DMS79 treated with DMSO at 0.1 percent for 48 hours (cell line): ENCODE measurements at regions not wholly inside any gene's neighbourhood (a gene's known extent, or its start where the extent isn't known, plus 50 kb on each side); places are given as distances from the start of the nearest gene placed in this dataset.
"Not testable (repeated sequence)": the region's sequence is repeated elsewhere in the genome, so short reads cannot be mapped to it uniquely, and the experiment has no call there.

Experiments
- DNase-seq: peaks from one replicate; lab custom pipeline; 2025; lab: John Stamatoyannopoulos, UW

DNA sequence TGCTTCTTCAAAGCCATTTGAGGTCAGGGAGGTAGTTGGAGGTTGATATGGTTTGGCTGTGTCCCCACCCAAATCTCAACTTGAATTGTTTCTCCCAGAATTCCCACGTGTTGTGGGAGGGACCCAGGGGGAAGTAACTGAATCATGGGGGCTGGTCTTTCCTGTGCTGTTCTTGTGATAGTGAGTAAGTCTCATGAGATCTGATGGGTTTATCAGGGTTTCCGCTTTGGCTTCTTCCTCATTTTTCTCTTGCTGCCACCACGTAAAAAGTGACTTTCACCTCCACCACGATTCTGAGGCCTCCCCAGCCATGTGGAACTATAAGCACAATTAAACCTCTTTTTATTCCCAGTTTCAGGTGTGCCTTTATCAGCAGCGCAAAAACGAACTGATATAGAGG, 62.5 kb upstream of the NFE2L3 start:
- not testable (repeated sequence) for DNase-seq

DNA sequence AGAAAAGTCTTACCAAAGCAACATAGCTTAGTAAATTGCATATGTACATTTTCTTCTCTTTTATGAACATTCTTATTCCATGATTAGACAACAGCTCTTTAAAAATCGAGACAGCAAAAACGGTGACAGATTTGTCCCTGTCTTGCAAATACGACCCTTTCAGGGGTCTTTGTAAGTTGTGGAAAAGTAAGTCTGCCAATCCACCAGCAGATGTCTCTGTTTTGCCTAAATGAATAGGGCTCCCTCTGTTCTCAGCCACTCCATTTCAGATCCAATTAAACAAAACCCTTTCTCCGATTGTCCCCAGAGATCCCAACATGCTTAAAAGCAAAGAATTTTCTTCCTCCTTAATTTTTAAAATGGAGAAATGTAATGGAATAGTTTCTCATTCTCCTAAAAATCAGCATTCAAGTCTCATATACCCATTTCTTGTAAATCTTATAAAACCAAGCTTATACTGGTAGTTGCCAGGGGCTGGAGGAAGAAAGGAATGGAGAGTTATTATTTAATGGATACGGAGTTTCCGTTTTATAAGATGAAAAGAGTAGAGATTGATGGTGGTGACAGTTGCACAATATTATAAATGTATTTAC, 61.0 kb upstream of the NFE2L3 start:
- peak; percentile 87 for DNase-seq

GRCh38 chr7:26091933-26092332, 60.1 kb upstream of the NFE2L3 start:
- peak; percentile 46 for DNase-seq

- DNase-seq = no peak
Observed at GRCh38 chr7:26093023-26093422, 59.0 kb upstream of the NFE2L3 start.

- no peak for DNase-seq
Observed at GRCh38 chr7:26096136-26096535, 55.9 kb upstream of the NFE2L3 start.

DNA sequence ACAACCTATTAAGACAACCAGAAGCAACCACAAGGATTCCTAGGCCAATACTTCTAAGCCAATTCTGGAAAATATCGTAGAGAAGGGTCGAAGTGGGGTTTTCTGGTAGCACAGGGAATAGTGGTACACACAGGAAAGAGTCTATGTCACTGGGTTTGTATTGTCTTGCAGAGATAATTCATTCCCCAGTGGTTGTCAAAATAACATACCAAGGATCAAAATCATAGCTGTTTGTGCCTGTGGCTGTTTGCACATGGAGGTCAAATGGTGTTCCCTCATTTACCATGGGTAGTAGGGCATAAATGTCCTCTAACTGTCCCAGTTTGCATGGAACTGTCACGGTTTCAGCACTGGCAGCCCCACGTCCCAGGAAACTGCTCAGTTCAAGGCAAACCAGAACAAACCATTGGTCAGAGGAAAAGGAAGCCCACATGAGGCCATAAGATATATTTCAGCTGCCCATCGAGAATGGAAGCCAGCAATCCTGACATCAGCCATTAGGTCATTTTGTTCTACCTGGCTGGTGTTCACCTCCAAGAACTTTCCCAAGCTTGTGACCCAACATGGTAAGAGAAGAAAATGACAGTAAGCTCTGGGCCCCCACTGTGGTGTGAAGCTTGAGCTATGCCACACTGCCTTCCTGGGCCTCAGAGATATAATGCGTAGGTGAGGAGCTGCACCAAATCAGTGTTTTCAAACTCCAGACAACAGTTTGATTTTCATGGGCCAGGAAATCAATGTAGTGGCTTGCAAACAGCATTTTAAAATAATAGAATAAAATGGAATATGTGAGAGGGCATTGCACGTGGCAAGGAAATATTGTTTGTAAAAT, 53.9 kb upstream of the NFE2L3 start:
- DNase-seq = no peak

GRCh38 chr7:26099236-26099635, 52.8 kb upstream of the NFE2L3 start:
- no peak for DNase-seq

DNA sequence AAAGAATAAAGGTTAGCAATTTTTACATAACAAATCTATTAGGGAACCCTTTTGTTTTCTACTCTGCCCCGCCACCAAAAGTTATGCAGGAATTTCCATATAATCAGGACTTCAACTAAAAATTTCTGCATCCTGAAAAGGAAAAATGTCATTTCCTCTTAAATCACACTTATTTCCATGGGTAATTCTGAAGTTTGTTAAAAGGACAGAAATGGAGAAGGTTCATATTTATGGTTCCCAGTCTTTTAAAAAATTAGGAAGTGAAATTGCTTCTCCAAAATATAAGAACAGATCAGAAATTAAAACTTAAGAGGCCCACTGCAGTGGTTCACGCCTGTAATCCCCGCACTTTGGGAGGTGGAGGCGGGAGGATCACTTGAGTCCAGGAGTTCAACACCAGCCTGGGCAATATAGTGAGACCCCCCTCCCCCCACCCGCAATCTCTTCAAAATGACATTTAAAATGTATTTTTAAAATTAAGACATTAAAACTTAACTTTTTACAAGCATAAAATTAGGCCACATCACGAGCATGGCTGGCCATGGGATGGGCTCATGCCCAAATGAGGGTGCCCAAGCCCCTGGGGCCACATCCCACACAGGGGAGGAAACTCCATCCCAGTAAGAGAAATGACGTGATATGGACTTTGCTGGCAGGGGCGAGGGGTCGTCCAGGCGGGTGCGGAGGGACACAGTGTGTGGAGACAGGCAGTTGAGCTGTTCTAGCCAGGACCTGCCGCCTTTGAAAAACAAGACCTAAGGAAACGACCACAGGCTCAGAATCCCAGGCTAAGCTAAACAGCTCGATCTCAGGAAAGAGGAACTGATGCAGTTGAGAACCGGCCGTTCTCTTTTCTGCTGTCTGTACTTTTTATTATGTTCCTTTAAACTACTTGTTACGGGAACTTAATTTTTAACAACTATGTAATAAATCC, 51.3 kb upstream of the NFE2L3 start:
- DNase-seq = no peak

- DNase-seq = no peak
Observed at GRCh38 chr7:26101361-26102151, 50.4 kb upstream of the NFE2L3 start.

DNA sequence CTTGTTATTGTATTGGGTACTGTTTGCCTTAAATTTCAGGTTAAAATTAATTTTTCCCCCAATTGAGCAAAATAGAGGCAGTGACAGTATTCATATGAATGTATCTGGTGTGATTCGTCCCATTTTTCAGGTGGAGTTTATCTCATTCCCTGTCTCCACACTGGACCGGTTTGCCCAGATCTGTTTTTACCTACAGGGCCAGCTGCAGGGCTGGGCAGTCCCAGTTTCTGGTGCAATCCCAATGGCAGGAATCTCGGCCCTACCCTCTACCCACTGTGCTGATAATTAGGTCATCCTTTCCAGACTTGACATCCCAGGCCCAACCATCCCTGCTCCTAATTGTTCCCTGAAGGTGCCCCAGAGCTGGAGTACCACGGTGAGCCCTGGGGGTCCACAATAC, 49.8 kb upstream of the NFE2L3 start:
- DNase-seq = no peak
